GM21529 (cell line): ENCODE measurements at regions not wholly inside any gene's neighbourhood (a gene's known extent, or its start where the extent isn't known, plus 50 kb on each side); places are given as distances from the start of the nearest gene placed in this dataset.

Experiments
- ATAC-seq: cut with Tn5 transposase; IDR thresholded peaks from one replicate; pipeline ENCODE4 v1.9.1; 2021; ENCODE audit not compliant: unreplicated experiment

- no peak for ATAC-seq
Measured at GRCh38 chr11:26777372-26777808, 55.5 kb upstream of the SLC5A12 start.

- ATAC-seq, result no peak
Measured at GRCh38 chr11:26778000-26778757, 56.3 kb upstream of the SLC5A12 start.

GRCh38 chr11:26779074-26779865 is 57.4 kb upstream of the SLC5A12 start:
- no peak for ATAC-seq

- no peak for ATAC-seq
Measured at GRCh38 chr11:26780376-26781085, 58.7 kb upstream of the SLC5A12 start.

DNA sequence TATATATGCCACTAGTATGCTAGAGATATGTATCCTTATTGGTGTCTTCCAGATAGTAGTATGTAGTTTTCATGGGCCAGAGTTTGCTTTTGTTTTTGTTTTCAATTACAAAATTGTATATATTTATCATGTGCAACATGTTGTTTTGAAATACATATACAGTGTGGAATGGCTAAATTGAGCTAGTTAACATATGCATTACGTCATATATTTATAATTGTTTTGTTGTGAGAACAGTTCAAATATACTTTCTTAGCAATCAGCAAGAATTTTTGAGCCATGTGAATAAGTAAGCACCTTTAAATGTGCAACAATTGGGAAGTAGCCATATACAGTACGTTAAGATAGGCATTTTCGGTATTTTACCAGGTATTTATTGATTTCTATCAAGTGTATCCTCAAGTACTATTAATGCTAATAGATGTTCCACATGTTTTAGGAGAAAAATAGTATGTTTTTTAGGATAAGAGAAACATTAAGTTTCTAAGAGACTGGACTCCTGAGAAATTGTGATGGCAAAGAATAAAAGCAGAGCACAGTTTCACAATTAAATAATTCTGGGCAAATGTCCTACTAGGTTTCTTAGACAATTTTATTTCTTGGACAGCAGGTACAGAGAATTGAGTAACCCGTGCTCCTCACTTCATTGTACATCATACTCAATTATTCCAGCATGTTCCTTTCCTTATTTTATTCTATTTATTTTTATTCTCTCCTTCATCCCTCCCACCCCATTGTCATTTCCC is 60.5 kb upstream of the SLC5A12 start:
- ATAC-seq, result no peak

- ATAC-seq, result no peak
Measured at GRCh38 chr11:26783997-26784396, 62.1 kb upstream of the SLC5A12 start.

DNA sequence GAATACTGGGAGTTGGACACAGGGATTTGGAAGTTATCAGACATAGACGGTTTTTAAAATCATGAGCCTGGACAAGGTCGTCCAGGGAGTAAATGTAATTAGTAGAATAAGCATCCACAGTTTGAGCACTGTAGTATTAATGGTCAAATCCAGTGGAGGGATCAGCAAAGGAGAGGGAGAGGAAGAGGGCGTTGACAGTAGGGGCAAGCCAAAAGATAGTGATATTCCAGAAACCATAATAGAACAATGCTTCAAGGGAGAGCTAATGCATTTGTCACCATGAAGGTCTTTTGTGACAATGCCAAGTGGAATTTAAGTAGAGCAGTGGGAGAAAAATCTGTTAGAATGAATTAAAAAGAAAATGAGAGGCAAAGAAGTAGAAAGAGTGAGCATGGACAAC is 68.9 kb upstream of the SLC5A12 start:
- no peak for ATAC-seq

- no peak for ATAC-seq
Measured at GRCh38 chr11:26792941-26793340, 71.1 kb upstream of the SLC5A12 start.

- ATAC-seq, result no peak
Measured at GRCh38 chr11:26793487-26793886, 71.6 kb upstream of the SLC5A12 start.

- no peak for ATAC-seq
Measured at GRCh38 chr11:26801601-26802000, 79.7 kb upstream of the SLC5A12 start.

- no peak for ATAC-seq
Measured at GRCh38 chr11:26805001-26805400, 83.1 kb upstream of the SLC5A12 start.

- no peak for ATAC-seq
Measured at GRCh38 chr11:26806219-26806618, 84.4 kb upstream of the SLC5A12 start.

DNA sequence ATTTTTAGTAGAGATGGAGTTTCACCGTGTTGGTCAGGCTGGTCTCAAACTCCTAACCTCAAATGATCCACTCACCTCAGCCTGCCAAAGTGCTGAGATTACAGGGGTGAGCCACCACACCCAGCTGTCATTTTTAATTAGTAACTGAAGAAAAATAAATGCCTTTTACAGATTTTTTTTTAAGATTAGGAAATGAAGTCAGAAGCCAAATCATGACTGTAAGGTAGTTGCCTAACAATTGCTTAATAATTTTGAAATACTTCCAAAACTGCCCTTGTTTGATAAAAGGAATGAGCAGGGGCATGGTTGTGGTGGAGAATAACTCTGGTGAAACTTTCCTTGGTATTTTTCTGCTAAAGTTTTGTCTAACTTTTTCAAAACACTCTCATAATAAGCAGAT is 98.9 kb upstream of the SLC5A12 start:
- ATAC-seq, result no peak

DNA sequence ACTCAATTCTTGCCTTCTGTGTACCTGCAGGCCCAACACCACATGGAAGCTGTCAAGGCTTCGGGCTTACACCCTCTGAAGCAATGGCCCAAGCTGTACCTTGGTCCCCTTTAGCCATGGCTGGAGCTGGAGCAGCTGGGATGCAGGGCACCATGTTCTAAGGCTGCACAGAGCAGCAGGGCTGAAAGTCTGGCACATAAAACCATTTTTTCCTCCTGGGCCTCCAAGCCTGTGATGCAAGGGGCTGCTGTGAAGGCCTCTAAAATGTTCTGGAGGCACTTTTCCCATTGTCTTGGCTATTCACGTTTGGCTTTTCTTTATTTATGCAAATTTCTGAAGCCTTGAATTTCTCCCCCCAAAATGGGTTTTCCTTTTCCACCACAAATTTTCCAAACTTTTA is 102.1 kb upstream of the SLC5A12 start:
- ATAC-seq, result no peak

DNA sequence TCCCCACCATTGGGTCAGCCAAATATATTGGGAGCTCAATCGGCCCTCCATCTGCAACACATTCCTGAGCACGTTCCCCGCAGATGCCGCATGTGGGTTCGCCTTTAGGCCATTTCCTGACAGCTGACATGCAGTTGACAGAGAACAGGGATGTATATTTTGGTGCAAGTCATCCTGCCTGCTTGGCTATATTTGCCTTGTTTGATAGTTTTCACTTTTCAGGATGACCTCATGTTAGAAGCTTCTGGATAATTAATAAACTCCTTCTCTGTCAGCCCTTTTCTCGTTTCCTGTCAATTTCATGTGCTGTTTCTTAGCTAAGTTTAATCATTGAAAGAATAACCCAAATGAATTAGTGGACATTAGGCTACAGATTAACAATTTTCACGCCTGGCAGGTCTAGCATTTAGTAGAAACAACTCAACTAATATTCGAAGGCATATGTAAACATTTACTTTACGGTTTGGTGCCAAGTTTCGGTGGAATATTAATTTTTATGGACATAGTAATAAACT is 105.8 kb upstream of the SLC5A12 start:
- ATAC-seq, result no peak

DNA sequence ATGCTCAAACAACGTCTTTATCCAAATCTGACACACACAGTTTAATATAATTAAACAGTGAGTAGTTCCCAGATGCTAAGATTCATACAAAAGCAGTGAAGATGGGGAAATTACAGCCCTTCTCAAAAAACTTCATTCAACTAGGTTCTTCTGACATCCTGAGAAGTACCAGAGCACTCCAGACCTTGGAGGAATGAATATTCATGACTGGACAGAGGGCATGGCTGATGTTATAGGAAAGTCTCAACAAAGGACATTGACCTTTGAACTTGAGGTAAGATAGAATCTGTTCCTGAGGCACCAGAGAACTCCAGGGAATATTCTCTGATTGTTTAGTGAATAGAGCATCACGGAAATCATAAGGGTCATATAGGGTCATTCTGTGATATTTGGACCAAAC is 106.4 kb upstream of the SLC5A12 start:
- ATAC-seq, result no peak

GRCh38 chr11:26830218-26830617 is 108.4 kb upstream of the SLC5A12 start:
- no peak for ATAC-seq

GRCh38 chr11:26830757-26831156 is 108.9 kb upstream of the SLC5A12 start:
- no peak for ATAC-seq

- no peak for ATAC-seq
Measured at GRCh38 chr11:26834601-26835000, 112.7 kb upstream of the SLC5A12 start.

DNA sequence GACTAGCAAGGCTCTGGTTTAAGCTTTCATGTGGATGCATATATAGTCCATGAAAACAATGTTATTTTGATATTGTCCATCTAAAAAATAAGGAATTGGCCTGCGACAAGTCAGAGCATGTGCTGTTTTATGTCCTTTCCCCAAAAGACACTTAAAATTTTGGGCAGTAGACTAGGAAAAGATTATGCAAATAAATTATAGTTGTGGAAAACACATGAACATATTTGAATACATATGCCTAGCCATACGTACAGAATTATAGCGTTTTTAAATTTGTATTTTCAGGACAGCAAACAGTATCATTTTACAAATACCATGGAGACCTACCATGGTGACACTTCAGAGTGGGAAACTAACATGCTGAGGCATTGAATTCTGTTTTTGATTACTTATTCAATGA is 113.8 kb upstream of the SLC5A12 start:
- ATAC-seq, result no peak

DNA sequence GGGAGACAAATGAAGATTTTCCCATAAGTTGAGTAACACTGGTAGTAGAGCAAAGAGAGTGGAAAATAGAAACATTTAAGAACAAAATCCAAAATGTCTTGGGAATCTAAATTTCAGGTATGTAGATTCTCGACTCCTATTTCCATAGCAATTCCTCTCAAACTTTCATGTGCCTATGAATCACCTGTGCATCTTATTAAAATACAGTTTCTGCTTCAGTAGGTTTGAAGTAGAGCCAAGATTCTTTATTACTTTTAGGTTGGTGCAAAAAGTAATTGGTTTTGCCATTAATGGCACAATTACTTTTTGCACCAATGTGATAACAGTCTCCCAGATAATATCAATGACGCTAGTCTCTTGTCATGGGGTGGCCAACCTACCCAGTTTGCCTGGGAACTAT is 115.3 kb upstream of the SLC5A12 start:
- ATAC-seq, result no peak
